ENCODE measurements at regions not wholly inside any gene's neighbourhood (a gene's known extent, or its start where the extent isn't known, plus 50 kb on each side); places are given as distances from the start of the nearest gene placed in this dataset.

GRCh38 chr10:124302951-124303505, 115.7 kb downstream of the OAT start:
- H3K9me3 ChIP-seq (replicated peaks in 1 of 11) = peaks cover 32 to 49% (median 37%) of the 10 kb centered on the region in 11 experiments
- TF ChIP-seq Cebpa-rat (IDR thresholded peaks at IDR 0.05) = no peak
- no peaks in the 10 kb centered on the region for H4K20me1 ChIP-seq
- peaks cover 0 to 13% (median 0%) of the 10 kb centered on the region in 11 experiments; a peak in 5 of 22 replicates for H3K36me3 ChIP-seq
- H3K4me1 ChIP-seq = peaks cover 2 to 71% (median 10%) of the 10 kb centered on the region in 10 experiments; a peak in 17 of 20 replicates
- no peak overlapping the region for H3K9ac ChIP-seq
- H3K27ac ChIP-seq = peak overlapping the region in 1 of 11 experiments; percentile 44; a peak in 2 of 22 replicates
- peak overlapping the region in 2 of 11 experiments; percentile 16 to 80; a peak in 2 of 22 replicates for H3K4me2 ChIP-seq
- no peak overlapping the region for H3K4me3 ChIP-seq
- no peaks in the 10 kb centered on the region for H3K27me3 ChIP-seq

DNA sequence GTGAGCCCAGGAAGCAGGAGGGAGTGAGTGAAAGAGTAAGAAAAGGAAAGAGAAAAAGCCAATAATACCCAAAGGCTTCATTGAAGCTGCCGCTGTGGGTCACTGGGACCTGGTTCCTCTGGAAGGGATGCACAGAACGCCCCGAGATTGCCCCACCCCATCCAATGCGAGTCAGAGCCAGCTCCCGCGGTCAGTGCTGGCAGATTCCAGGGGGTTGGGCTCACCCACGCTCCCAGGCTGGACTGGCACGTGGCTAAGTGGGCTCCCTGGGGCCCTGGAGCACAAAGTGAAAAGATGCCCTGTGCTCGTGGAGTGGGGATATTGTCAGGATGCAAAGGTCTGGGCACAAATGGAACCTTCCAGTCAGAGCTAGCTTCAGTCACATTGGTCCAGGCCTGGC, 117.0 kb downstream of the OAT start:
- no peak for TF ChIP-seq Cebpa-rat (IDR thresholded peaks at IDR 0.05)
- peak overlapping the region in 1 of 11 experiments; percentile 8; a peak in 1 of 22 replicates for H3K4me2 ChIP-seq
- no peak overlapping the region for H3K4me3 ChIP-seq

DNA sequence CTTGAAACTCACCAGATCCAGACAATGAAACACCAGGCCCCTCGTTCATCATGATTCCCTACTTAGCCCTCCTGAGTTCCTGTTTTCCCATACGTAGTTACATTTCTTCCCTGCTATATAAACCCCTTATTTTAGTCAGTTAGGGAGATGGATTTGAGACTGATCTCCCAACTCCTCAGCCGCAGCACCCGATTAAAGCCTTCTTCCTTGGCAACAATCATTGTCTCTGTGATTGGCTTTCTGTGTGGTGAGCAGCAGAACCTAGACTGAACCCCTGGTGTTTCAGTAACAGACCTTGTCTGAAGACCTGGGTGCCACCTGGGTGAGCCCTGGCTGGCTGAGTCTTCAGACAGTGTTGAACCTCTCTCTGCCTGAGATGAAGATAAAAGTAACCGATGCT, 118.0 kb downstream of the OAT start:
- Histone ChIP-seq H3K4me3 (no peak overlapping the region; a peak in 2 of 20 replicates), H3K9ac (no peak overlapping the region), H3K36me3 (peaks cover 0 to 13% (median 0%) of the 10 kb centered on the region in 11 experiments; a peak in 5 of 22 replicates), H3K27ac (no peak overlapping the region), H3K27me3 (no peaks in the 10 kb centered on the region), H3K4me2 (no peak overlapping the region), H3K9me3 (replicated peaks in 1 of 11) (peaks cover 32 to 59% (median 39%) of the 10 kb centered on the region in 11 experiments), H3K4me1 (peaks cover 0 to 50% (median 7%) of the 10 kb centered on the region in 10 experiments; a peak in 14 of 20 replicates), H4K20me1 (no peaks in the 10 kb centered on the region)
- TF ChIP-seq Cebpa-rat (IDR thresholded peaks at IDR 0.05) = no peak

More for the DNA sequence above, 117.0 kb downstream of the OAT start:
- no peak overlapping the region for H3K27ac ChIP-seq
- H3K9me3 ChIP-seq (replicated peaks in 1 of 11) = peaks cover 32 to 59% (median 39%) of the 10 kb centered on the region in 11 experiments
- H3K36me3 ChIP-seq = peaks cover 0 to 13% (median 0%) of the 10 kb centered on the region in 11 experiments; a peak in 5 of 22 replicates
- peaks cover 0 to 60% (median 7%) of the 10 kb centered on the region in 10 experiments; a peak in 16 of 20 replicates for H3K4me1 ChIP-seq
- H3K27me3 ChIP-seq = no peaks in the 10 kb centered on the region
- no peaks in the 10 kb centered on the region for H4K20me1 ChIP-seq
- no peak overlapping the region for H3K9ac ChIP-seq

DNA sequence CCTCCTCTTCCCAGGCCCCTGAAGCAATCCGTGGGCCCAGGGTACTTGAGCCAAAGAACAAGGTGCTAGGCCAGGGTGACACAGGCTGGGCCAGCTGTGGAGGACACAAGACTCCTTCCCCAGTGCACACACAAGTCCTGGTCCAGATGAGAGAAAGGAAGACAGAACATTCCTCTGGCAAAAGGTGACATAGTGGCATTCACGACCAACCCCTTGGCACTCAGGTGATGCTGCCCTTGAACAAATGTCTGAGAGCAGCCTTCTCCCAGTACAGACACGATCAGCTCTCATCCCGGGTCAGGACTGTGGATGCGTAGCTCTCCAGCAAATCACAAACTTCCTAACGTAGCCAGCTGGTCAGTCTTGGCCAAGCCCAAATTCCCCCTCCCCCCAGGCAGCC, 118.5 kb downstream of the OAT start:
- no peak for TF ChIP-seq Cebpa-rat (IDR thresholded peaks at IDR 0.05)

DNA sequence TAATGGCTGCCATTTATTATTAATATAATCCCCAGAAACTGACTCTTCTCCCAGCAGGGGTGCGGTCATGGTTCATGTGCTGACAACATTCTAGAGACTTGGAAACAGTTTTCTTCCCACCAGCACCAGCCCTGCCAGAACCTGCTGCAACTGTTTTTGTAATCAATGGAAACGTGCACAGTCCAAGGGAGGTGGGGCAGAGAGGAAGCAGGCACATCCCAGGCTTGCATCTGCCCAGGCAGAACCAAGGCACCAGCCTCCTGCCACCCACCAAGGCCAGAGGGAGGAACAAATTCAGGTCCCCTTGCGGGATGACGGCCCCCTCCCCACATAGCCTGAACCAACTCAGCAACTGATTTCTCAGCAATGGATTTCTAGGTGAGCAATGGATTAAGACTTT, 119.0 kb downstream of the OAT start:
- no peak for TF ChIP-seq Cebpa-rat (IDR thresholded peaks at IDR 0.05)
- Histone ChIP-seq H3K4me2 (peak overlapping the region in 1 of 11 experiments; percentile 58; a peak in 1 of 22 replicates), H3K9me3 (replicated peaks in 1 of 11) (peaks cover 32 to 59% (median 39%) of the 10 kb centered on the region in 11 experiments), H3K27me3 (no peaks in the 10 kb centered on the region), H4K20me1 (no peaks in the 10 kb centered on the region), H3K9ac (no peak overlapping the region), H3K36me3 (peaks cover 0 to 13% (median 0%) of the 10 kb centered on the region in 11 experiments; a peak in 5 of 22 replicates), H3K4me1 (peaks cover 0 to 50% (median 8%) of the 10 kb centered on the region in 10 experiments; a peak in 13 of 20 replicates), H3K27ac (peak overlapping the region in 1 of 11 experiments; percentile 9; a peak in 1 of 22 replicates), H3K4me3 (no peak overlapping the region)

More for the DNA sequence above, 118.5 kb downstream of the OAT start:
- Histone ChIP-seq H3K9ac (no peak overlapping the region), H3K27me3 (no peaks in the 10 kb centered on the region), H3K27ac (peak overlapping the region in 1 of 11 experiments; percentile 9; a peak in 1 of 22 replicates), H4K20me1 (no peaks in the 10 kb centered on the region), H3K4me1 (peaks cover 0 to 50% (median 8%) of the 10 kb centered on the region in 10 experiments; a peak in 14 of 20 replicates), H3K9me3 (replicated peaks in 1 of 11) (peaks cover 32 to 59% (median 39%) of the 10 kb centered on the region in 11 experiments), H3K4me3 (no peak overlapping the region; a peak in 1 of 20 replicates), H3K36me3 (peaks cover 0 to 13% (median 0%) of the 10 kb centered on the region in 11 experiments; a peak in 5 of 22 replicates), H3K4me2 (no peak overlapping the region)

DNA sequence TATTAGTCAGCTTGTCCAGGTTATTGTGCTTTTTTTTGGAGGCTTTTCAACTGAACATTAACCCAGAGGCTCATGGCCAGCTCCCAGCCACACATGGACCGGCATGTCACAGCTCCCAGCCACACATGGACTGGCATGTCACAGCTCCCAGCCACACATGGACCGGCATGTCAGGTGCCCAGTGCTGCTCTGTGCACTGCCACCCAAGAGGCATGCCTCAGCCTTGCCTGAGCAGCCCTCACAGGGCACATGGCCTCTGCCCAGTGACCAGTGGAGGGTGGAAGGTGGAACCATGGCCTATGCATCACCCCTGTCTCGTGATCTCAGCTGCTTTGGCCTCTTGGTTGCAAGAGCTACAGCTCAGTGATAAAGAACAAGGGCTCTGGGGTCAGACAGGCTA, 119.8 kb downstream of the OAT start:
- Histone ChIP-seq H3K36me3 (peaks cover 0 to 13% (median 0%) of the 10 kb centered on the region in 11 experiments; a peak in 5 of 22 replicates), H3K4me2 (peak overlapping the region in 2 of 11 experiments; percentile 22 to 58; a peak in 2 of 22 replicates), H3K9ac (no peak overlapping the region), H3K27me3 (no peaks in the 10 kb centered on the region), H4K20me1 (no peaks in the 10 kb centered on the region), H3K4me1 (peaks cover 0 to 50% (median 8%) of the 10 kb centered on the region in 10 experiments; a peak in 14 of 20 replicates), H3K27ac (no peak overlapping the region), H3K4me3 (no peak overlapping the region), H3K9me3 (replicated peaks in 1 of 11) (peaks cover 32 to 59% (median 39%) of the 10 kb centered on the region in 11 experiments)
- TF ChIP-seq Cebpa-rat (IDR thresholded peaks at IDR 0.05) = no peak

DNA sequence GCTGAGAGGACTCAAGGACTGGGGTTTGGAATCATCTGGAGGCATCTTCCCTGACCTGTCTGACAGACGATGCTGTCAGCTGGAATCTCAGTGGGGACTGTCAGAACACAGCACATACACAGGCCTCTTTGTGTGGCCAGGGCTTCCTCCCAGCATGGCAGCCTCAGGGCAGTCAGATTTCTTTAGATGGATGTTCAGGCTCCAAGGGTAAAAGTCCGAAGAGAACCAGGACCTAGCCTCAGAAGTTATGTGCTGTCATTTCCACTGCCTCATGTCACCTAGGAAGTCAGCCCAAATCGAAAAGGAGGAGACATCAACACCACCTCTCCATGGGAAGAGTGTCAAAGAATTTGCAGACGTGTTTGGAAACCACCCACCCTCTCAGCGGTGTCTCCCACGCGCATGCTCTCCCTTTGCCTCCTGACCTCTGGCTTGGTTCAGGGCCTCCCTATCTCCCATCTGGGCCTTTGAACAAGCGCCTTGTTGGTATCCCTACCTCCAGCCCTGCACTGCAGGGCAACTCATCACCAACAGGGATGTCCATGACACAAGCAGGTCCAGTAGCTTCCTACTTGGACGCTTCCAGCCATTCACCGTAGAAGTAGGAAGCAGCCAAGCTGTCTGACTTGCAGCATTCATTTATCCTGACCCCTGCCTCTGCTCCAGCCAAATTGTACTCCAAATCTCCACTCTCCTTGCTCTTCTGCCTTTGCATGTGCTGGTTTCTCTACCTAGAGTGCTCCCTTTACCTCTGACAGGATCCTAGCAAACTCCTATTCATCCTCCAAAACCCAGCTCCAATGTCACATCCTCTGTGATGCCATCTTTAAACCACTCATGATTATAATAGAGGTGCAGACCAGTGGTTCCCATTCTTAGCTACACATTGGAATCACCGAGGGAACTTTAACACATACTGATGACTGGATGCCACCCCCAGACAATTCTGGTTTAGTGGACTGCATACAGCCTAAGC, 121.6 kb downstream of the OAT start:
- Histone ChIP-seq H3K27ac (peak overlapping the region in 2 of 11 experiments; percentile 6 to 26; a peak in 1 of 22 replicates), H4K20me1 (no peaks in the 10 kb centered on the region), H3K9ac (no peak overlapping the region), H3K36me3 (peaks cover 0 to 13% (median 0%) of the 10 kb centered on the region in 11 experiments; a peak in 5 of 22 replicates), H3K9me3 (replicated peaks in 1 of 11) (peaks cover 30 to 49% (median 34%) of the 10 kb centered on the region in 11 experiments), H3K4me2 (0 out of 22 replicates have a peak overlapping the region, but pooled peaks of 2 of the 11 experiments have one; percentile 1 to 29), H3K4me1 (peaks cover 7 to 53% (median 24%) of the 10 kb centered on the region in 10 experiments), H3K27me3 (no peaks in the 10 kb centered on the region), H3K4me3 (no peak overlapping the region)
- no peak for TF ChIP-seq Cebpa-rat (IDR thresholded peaks at IDR 0.05)

GRCh38 chr10:124296121-124296812, 122.5 kb downstream of the OAT start:
- Histone ChIP-seq H3K27me3 (no peaks in the 10 kb centered on the region), H3K9me3 (replicated peaks in 1 of 11) (peaks cover 22 to 41% (median 25%) of the 10 kb centered on the region in 11 experiments), H3K4me1 (peaks cover 16 to 56% (median 33%) of the 10 kb centered on the region in 10 experiments), H4K20me1 (no peaks in the 10 kb centered on the region), H3K27ac (peak overlapping the region in 5 of 11 experiments; percentile 6 to 32 (median 22); a peak in 5 of 22 replicates), H3K36me3 (peaks cover 0 to 13% (median 0%) of the 10 kb centered on the region in 11 experiments; a peak in 5 of 22 replicates), H3K4me2 (peak overlapping the region in 1 of 11 experiments; percentile 9; a peak in 1 of 22 replicates), H3K4me3 (no peak overlapping the region), H3K9ac (0 out of 22 replicates have a peak overlapping the region, but pooled peaks of 1 of the 11 experiments have one; percentile 6)
- TF ChIP-seq Cebpa-rat (IDR thresholded peaks at IDR 0.05) = no peak
